Inflammatory macrophage (primary cell): ENCODE measurements at regions not wholly inside any gene's neighbourhood (a gene's known extent, or its start where the extent isn't known, plus 50 kb on each side); places are given as distances from the start of the nearest gene placed in this dataset.
A peak's percentile ranks its signal among the peaks of the same experiment; 100 is the strongest.
"Not testable (repeated sequence)": the region's sequence is repeated elsewhere in the genome, so short reads cannot be mapped to it uniquely, and the experiment has no call there.

Experiments used
- DNase-seq, 2 donors: peaks; one replicate each; pipeline ENCODE4 v3.0.0-alpha.2; 2020 to 2022

- no peak for DNase-seq
Observed at GRCh38 chr1:199550199-199551065, 477.1 kb upstream of the NR5A2 start.

- DNase-seq = peak; percentile 65 to 69
Observed at GRCh38 chr1:199551967-199552565, 475.4 kb upstream of the NR5A2 start.

- no peak for DNase-seq
Observed at GRCh38 chr1:199553104-199553503, 474.4 kb upstream of the NR5A2 start.

DNA sequence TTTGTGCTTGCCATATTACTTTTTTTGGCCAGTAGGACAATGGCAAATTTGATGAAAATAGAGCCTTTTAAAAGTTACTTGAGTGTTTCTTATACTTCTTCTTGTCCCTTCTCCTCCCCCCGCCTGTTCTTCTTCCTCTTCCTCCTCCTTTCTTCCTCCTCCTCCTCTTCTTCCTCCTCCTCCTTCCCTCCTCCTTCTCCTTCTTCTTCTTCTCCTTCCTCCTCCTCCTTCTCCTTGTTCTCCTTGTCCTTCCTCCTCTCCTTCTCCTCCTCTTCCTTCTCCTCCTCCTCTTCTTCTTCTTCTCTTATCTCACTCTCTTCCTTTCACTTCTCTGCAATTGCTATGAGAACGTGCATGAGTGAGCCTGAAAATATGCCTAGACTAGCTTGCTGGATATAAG is 466.2 kb upstream of the NR5A2 start:
- DNase-seq = no peak

DNA sequence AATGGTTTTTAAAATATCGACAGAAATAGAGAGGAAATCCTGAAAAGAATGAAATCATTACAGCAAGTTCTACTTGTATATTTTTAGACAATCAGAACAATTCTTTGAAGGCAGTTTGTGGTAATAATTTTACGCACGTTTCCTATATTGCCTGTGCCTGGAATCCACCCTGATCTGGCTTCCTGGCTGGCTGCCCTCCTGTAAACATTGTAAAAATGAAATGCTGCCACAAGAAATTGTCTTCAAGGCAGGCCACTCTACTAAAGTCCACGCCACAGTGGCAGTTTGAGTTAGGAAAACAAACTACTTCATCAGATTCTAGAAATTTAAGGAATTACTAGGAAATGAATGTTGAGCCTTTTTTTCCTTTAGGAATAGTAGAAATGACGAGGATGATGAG is 454.5 kb upstream of the NR5A2 start:
- no peak for DNase-seq

GRCh38 chr1:199574950-199575349 is 452.6 kb upstream of the NR5A2 start:
- DNase-seq = no peak

DNA sequence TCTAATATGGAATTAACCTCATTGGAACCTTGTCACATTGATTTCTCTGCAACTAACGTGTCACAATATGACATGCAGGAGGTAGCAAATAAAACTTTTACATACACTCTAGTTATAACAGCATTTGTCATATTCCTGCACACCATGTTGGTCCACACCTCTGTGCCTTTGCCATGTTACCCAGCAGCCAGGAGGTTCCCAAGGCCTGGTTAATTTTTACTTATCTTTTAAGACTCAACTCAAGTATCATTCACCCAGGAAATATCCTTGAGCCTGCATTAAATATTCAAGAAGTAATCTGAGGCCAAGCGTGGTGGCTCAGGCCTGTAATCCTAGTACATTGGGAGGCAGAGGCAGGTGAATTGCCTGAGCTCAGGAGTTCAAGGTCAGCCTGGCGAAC is 447.2 kb upstream of the NR5A2 start:
- no peak for DNase-seq

- DNase-seq = peak; percentile 7 to 13
Observed at GRCh38 chr1:199585392-199585791, 442.1 kb upstream of the NR5A2 start.

DNA sequence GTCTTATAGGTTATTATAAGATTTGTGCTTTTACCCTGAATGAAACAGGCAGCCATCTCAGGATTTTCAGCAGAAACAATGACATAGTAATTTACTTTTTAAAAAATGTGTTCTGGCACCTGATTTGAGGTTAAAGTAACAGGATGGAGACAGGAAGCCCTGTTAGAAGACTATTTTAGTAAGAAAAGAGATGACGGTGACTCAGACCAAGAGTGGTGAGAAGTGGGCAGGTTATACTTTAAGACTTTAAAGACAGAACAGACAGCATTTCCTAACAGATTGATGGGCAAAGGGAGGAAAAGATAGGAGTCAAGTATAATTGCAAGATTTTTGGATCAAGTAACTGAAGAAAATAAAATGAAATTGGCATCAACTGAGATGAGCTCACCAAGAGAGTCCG is 436.8 kb upstream of the NR5A2 start:
- DNase-seq = no peak

DNA sequence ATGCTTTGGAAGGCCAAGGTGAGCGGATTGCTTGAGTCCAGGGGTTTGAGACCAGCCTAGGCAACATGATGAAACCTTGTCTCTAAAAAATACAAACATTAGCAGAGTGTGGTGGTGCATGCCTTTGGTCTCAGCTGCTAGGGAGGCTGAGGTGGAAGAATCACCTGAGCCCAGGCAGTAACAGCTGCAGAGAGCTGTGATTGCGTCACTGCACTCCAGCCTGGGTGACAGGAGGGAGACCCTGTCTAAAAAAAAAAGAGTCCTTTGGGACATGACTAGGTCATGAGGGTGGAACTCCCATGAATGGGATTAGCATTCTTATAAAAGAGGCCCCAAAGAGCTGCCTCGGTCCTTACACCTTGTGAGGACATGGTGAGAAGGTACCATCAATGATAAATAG is 436.0 kb upstream of the NR5A2 start:
- DNase-seq = no peak

- no peak for DNase-seq
Observed at GRCh38 chr1:199593475-199593874, 434.0 kb upstream of the NR5A2 start.

DNA sequence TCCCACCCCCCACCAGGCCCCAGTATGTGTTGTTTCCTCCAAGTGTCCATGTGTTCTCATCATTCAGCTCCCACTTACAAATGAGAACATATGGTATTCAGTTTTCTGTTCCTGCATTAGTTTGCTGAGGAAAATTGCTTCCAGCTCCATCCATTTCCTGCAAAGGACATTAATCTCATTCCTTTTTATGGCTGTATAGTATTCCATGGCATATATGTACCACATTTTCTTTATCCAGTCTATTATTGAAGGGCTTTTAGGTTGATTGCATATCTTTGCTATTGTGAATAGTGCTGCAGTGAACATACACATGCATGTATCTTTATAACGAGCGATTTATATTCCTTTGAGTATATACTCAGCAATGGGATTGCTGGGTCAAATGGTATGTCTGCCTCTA is 431.1 kb upstream of the NR5A2 start:
- not testable (repeated sequence) for DNase-seq

DNA sequence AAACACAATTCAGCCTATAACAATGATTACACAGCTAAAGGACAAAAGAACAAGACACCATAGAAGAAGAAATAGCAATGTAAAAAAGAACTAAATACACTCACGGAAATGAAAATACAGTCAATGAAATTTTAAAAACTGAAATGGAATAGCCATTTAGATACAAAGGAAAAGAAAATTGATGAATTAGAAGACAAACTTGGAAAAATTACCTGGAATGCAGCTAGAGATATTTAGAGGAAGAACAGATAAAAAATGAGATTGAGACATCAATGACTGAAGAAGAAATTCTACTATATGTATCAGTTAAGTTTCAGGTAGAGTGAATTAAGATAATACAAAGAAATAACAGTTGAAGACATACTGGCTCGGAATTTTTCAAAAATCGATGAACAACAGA is 430.4 kb upstream of the NR5A2 start:
- DNase-seq = no peak

- DNase-seq = no peak
Observed at GRCh38 chr1:199608414-199608813, 419.1 kb upstream of the NR5A2 start.

DNA sequence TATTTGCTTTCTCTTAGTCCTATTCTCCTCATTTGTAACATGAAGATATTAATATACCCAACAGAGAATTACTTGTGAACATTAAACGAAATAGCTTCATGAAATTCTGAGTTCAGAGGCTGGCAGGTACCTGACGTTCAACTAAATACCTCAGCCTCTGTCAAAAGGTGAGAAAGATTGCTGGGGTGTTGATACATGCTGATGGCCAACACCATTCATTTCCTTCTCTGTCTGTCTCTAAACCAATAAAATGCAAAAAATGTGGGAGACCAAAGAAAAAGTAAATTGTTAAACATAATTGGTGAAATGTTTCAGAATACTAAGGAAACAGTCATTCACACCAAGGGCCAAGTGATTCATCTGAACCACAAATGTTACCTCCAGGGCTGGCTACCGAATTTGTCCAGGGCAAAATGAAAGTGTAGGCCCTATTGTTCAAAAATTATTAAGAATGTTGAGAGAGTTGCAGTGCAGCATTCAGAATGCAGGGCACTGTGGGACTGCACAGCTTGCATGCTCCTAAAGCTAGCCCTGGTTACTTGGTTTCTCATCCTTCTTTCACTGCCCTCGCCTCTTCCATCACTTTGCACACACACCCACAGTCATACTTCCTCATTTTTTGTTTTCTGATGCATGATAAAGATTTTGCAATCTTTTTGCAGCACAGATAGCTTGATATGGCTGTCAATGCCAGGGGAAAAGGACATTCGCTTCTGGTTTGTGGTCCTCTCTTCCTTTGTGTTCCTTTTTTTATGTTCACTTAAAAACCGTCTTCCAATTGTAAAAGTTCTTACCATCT is 414.3 kb upstream of the NR5A2 start:
- peak; percentile 47 to 52 for DNase-seq

- DNase-seq = no peak
Observed at GRCh38 chr1:199616947-199617346, 410.6 kb upstream of the NR5A2 start.

GRCh38 chr1:199619223-199619622 is 408.3 kb upstream of the NR5A2 start:
- DNase-seq = no peak

- not testable (repeated sequence) for DNase-seq
Observed at GRCh38 chr1:199626228-199626627, 401.3 kb upstream of the NR5A2 start.

DNA sequence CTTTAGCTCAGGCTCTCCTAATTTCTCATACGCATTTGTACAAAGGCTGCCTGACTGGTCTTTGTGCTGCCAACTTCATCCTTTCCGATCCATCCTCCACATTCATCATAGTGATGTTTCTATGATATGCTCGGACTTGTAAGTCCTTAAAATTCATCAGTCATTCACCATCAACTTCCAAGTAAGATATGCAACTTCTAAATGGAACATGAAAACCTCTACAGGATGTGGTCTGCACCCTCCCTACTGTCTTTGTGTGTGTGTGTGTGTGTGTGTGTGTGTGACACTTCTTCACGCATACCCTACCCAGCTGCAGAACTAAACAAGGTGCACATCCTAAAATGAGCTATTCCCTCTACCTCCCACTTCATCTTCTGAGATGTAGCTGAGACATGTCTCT is 397.9 kb upstream of the NR5A2 start:
- no peak for DNase-seq

- DNase-seq = no peak
Observed at GRCh38 chr1:199639453-199639852, 388.1 kb upstream of the NR5A2 start.

DNA sequence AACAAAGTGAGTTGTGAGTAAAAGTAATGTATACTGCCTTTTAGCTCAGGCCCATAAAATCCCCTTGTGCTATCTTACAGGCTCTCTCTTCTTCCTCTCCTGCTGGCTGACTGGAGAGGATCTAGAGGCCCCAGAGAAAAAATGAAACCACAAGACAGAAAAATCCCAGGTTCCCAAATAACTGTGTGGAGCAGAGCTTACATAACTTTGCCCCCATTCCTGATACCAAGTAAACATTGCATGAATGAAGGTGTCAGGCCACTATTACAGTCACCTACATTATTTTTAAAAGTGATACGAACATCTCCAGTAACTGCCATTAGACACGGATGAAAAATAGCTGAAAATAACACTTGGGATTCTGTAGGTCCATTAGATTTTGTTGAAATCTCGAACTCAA is 386.0 kb upstream of the NR5A2 start:
- no peak for DNase-seq

DNA sequence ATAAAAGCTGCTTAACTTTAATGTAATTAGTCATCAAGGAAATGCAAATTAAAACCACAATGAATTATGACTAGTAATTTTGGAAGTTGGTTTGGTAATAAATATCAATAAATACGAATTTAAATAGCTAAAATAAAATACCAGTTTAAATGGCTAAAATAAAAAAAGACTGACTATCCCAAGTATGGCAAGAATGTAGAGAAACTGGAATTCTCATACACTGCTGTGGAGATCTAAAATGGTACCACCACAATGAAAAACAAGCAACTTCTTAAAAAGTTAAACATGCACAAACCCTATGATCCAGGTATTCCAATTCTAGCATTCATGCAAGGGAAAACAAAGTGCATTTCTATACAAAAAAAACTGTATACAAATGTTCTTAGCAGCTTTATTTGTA is 382.6 kb upstream of the NR5A2 start:
- no peak for DNase-seq

- no peak for DNase-seq
Observed at GRCh38 chr1:199646761-199647160, 380.7 kb upstream of the NR5A2 start.

DNA sequence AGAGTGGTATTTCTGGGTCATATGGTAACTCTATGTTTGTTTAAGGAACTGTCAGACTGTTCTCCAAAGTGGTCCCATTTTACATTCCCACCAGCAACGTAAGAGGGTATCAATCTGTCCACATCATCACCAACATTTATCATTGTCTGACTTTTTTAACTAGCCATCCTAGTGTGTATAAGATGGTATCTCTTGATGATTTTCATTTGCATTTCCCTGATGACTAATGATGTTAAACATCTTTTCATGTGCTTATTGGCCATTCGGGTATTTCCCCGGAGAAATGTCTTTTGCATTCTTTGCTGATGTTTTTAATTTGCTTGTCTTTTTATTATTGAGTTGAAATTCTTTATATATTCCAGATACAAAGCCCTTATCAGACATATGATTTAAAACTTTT is 370.1 kb upstream of the NR5A2 start:
- no peak for DNase-seq
